VCaP (cell line): ENCODE measurements at regions not wholly inside any gene's neighbourhood (a gene's known extent, or its start where the extent isn't known, plus 50 kb on each side); places are given as distances from the start of the nearest gene placed in this dataset.

Source experiments
- H3K27ac ChIP-seq: fragments of 450-650 bp; 2 replicates; pipeline ENCODE4 v1.5.1; 2017
- TF ChIP-seq, protein P1 (sequence below): fragments of 450-650 bp; conservative IDR thresholded peaks from 2 replicates; pipeline ENCODE4 v1.5.1; 2017; ENCODE audit warnings: mild to moderate bottlenecking, moderate library complexity

DNA sequence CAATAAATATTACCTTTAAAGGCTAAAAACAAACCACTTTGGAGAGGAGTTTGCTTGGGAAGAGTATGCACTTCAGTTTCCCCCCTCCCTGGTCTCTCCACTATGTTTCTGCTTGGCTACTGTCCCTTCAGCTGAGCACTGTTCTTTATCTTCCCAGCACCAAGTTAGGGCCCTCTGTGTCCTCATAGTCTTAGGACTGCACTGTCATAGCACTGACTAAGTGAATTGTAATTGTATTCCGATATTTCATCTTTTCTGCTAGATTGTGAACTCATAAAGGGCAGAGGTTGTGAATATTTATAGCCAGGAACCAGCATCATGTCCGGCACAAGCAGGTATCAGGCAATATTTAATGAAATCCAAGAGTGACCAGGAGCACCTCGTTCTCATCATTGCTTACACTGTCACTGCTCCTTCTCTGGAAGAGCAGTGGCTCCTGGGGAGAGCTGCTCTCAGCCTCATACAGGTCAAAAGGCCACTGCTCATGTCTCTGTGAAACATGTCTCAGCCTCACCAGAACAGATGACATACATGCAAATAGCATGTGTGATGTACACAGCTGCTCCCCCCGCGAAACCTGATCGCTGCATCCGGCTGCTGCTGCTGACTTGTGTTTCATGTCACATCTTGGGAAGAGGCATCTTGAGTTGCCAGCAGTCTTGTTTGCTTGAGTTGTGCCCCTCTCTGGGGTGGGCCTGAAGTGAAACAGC, 279.7 kb upstream of the MSX2 start:
- no peak overlapping the region for H3K27ac ChIP-seq
- TF ChIP-seq, protein P1, sequence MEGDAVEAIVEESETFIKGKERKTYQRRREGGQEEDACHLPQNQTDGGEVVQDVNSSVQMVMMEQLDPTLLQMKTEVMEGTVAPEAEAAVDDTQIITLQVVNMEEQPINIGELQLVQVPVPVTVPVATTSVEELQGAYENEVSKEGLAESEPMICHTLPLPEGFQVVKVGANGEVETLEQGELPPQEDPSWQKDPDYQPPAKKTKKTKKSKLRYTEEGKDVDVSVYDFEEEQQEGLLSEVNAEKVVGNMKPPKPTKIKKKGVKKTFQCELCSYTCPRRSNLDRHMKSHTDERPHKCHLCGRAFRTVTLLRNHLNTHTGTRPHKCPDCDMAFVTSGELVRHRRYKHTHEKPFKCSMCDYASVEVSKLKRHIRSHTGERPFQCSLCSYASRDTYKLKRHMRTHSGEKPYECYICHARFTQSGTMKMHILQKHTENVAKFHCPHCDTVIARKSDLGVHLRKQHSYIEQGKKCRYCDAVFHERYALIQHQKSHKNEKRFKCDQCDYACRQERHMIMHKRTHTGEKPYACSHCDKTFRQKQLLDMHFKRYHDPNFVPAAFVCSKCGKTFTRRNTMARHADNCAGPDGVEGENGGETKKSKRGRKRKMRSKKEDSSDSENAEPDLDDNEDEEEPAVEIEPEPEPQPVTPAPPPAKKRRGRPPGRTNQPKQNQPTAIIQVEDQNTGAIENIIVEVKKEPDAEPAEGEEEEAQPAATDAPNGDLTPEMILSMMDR: no peak

DNA sequence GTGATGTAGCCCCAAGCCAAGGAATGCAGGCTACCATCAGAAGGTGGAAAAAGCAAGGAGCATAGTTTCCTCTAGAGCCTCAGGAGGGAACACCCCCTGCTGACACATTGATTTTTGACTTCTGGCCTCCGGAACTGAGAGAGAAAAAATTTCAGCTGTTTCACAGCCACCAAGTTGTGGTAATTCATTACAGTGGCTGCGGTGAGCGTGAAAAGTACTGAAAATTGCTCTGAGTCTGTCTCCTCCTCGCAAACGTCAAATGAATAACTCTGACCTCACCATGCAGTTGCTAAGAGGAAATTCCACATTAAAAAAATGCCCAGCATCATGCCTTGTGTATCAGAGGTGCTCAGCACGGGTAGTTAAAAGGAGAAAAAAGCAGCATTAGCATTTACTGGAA, 277.9 kb upstream of the MSX2 start:
- TF ChIP-seq, protein P1: no peak
- no peak overlapping the region for H3K27ac ChIP-seq

DNA sequence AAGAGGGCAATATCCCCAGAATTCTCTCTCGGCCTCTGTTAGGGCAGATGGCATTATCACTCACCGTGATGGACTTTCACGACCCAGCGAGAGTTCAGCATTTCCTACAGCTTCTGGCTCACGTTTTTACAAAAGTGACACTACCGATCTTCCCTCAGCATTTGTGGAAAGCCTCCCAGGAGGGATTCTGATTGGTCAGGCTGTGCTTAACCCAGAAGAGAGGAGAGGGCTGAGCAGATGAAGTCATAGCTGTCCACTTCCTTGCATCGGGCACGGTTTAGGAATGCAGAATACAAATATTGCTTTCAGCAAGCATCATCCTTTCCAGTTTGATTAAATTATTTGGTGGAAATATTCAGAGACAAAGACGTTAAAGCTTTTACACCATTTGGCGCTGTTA, 277.4 kb upstream of the MSX2 start:
- TF ChIP-seq, protein P1: no peak

DNA sequence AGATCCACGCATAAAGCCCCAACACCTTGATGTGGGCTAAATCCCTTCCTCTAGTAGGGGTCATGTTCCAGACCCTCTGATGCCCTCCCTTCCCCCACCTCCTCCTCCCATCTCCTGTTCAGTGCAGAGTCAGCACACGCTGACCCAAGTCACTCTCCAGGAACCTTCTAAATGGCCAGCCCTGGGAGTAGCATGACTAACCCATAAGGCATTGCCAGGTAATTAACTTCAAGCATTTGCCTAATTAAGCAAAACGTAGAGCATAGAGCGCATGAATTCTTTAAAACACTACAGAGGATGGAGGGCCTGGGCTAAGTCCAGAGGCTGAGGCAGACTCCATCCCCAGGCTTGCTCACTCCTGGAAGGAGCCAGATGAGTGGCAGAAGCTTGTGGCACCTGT, 276.3 kb upstream of the MSX2 start:
- no peak overlapping the region for H3K27ac ChIP-seq
- TF ChIP-seq, protein P1: no peak

More for the DNA sequence above, 277.4 kb upstream of the MSX2 start:
- no peak overlapping the region for H3K27ac ChIP-seq

DNA sequence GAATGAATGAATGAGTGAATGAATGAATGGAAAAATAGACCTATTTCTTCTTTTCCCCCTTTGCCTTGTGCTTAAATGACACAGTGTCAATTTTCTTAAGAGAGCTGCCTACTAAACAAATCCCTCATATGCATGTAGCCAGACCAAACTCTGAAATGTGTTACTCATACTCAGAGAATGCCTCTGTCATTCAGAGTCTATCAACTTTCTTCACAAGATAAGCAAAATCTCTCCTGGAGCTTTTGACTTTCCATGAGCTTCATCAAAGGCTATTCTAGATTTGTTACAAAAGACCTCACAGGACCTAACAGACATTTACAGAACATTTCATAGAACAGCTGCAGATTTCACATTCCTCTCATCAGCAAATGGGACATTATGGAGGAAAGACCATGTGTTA, 275.7 kb upstream of the MSX2 start:
- no peak overlapping the region for H3K27ac ChIP-seq
- TF ChIP-seq, protein P1: no peak

DNA sequence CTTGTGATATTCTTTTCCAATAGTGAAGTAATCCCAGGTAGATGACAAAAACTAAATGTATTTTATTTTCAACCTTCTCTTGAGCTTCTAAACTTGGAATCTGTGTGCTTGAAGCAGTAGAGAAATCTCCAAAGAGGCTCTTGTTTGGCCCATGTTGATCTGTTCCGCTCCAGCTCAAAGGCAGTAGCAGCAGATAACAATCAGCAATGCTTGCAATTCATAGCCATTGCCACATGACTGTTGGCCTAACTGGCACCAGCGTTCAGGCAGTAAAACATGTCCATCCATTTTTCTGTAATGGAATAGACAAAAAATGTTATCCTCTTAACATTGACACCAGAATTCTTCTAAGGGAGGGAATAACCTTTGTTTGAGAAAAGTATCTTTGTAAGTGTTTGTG, 270.7 kb upstream of the MSX2 start:
- TF ChIP-seq, protein P1: no peak
- peak overlapping the region; percentile 54 for H3K27ac ChIP-seq

DNA sequence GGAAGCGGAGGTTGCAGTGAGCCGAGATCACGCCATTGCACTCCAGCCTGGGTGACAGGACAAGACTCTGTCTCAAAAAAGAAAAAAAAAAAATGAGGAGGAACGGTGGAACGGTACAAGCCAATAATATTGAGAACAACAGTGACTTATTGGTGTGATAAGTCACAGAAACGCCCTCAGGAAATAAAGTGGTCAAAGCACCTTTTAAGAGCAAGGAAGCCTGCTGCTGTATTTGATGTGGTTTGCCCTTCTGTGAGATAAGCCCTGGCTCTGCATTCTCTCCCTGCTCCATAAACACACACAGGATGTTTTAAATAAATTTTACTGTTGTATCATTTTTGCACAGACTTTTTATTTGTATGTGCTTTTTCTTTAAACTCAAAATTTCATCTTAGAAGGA, 269.9 kb upstream of the MSX2 start:
- TF ChIP-seq, protein P1: no peak
- peak overlapping the region; percentile 54 for H3K27ac ChIP-seq
